Left lung (tissue), 4 donors: ENCODE measurements at regions not wholly inside any gene's neighbourhood (a gene's known extent, or its start where the extent isn't known, plus 50 kb on each side); places are given as distances from the start of the nearest gene placed in this dataset.

Experiments
- ATAC-seq: fragments of 200-7000 bp; cut with Tn5 transposase; one replicate; pipeline ENCODE4 v1.9.1; 2020; ENCODE audit warnings: moderate library complexity
- DNase-seq, 4 donors: peaks; one replicate each; pipeline ENCODE4 v3.0.0-alpha.2; 2013 to 2020
- H3K27ac ChIP-seq, 2 donors: fragments of 200-600 bp; sonication (generic) in 1 of 2; one replicate each; pipeline versions ENCODE4 v1.5.0 to v1.8.0; 2020 to 2021
- H3K27me3 ChIP-seq, 2 donors: fragments of 200-600 bp; sonication (generic) in 1 of 2; one replicate each; pipeline versions ENCODE4 v1.5.0 to v1.8.0; 2020 to 2021
- H3K36me3 ChIP-seq, 2 donors: fragments of 200-600 bp; sonication (generic) in 1 of 2; one replicate each; pipeline versions ENCODE4 v1.5.0 to v1.8.0; 2020 to 2021
- H3K4me1 ChIP-seq, 2 donors: fragments of 200-600 bp; one replicate each; pipeline ENCODE4 v1.8.0; 2021
- H3K4me3 ChIP-seq, 2 donors: fragments of 200-600 bp; sonication (generic) in 1 of 2; one replicate each; pipeline versions ENCODE4 v1.5.0 to v1.8.0; 2020 to 2021; ENCODE audit warnings: mild to moderate bottlenecking in 1 of 2
- H3K9me3 ChIP-seq, 2 donors: fragments of 200-600 bp; sonication (generic) in 1 of 2; one replicate each; pipeline versions ENCODE4 v1.5.0 to v1.8.0; 2020 to 2021
- intact Hi-C, 2 donors: fragments of 100-400 bp; cut with DNase I; formaldehyde crosslinking; loops; one replicate each; pipeline versions ENCODE4 v1.11.2 to v1.14.2; 2022
- TF ChIP-seq, protein P1 (sequence below), 2 donors: fragments of 200-600 bp; sonication (generic) in 1 of 2; IDR thresholded peaks; one replicate each; pipeline versions ENCODE4 v1.5.0 to v1.8.0; 2021; ENCODE audit warnings: antibody characterized with exemption in 2 of 2
- donor health status: DM: no; HTN: yes; CAD: no.
- donor health status: DM: no; HTN: no; CAD: no.

DNA sequence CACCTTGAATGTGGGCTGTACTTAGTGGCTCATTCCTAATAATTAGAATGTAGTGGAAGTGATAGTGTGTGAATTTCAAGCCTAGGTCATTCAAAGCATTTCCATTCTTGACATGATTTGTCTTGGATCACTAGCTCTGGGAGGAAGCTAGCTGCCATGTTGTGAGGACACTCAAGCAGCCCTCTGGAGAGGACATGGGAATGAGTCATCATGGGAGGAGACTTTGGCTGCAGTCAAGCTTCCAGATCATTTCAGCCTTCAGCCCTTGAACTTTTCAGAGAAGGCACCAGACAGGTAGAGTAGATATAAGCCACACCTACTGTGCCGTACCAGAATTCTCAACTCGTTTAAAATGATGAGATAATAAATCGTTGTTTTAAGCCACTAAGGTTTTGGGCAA lies 506.9 kb downstream of the ZNF608 start:
- H3K27me3 ChIP-seq: no peaks in the 10 kb centered on the region
- TF ChIP-seq, protein P1, sequence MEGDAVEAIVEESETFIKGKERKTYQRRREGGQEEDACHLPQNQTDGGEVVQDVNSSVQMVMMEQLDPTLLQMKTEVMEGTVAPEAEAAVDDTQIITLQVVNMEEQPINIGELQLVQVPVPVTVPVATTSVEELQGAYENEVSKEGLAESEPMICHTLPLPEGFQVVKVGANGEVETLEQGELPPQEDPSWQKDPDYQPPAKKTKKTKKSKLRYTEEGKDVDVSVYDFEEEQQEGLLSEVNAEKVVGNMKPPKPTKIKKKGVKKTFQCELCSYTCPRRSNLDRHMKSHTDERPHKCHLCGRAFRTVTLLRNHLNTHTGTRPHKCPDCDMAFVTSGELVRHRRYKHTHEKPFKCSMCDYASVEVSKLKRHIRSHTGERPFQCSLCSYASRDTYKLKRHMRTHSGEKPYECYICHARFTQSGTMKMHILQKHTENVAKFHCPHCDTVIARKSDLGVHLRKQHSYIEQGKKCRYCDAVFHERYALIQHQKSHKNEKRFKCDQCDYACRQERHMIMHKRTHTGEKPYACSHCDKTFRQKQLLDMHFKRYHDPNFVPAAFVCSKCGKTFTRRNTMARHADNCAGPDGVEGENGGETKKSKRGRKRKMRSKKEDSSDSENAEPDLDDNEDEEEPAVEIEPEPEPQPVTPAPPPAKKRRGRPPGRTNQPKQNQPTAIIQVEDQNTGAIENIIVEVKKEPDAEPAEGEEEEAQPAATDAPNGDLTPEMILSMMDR (IDR thresholded peaks at IDR 0.05): no peak
- no peak overlapping the region for H3K27ac ChIP-seq
- no peak for DNase-seq
- no peak overlapping the region for H3K4me3 ChIP-seq
- peaks cover 0 to 19% of the 10 kb centered on the region in 2 donors for H3K9me3 ChIP-seq
- H3K4me1 ChIP-seq: no peaks in the 10 kb centered on the region
- intact Hi-C loops: no loop called here
- no peaks in the 10 kb centered on the region for H3K36me3 ChIP-seq
- no peak for ATAC-seq

DNA sequence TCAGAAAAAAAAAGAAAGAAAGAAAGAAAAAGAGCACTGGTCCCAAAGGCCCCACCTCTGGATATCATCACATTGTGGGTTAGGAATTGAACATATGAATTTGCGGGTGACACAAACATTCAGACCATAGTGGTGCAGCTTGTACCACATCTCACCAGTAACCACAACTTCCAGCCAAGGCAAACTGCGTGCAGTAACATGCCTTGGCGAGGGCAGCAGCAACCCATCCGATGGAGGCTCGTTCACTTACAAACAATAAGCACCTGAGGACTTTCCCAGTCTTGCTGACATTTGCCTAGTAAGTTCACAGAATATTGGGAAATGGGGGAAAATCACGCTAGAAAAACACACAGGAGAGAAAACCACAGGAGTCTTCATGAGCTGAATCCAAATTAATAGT lies 508.1 kb downstream of the ZNF608 start:
- intact Hi-C loops: no loop called here
- TF ChIP-seq, protein P1 (IDR thresholded peaks at IDR 0.05): no peak

DNA sequence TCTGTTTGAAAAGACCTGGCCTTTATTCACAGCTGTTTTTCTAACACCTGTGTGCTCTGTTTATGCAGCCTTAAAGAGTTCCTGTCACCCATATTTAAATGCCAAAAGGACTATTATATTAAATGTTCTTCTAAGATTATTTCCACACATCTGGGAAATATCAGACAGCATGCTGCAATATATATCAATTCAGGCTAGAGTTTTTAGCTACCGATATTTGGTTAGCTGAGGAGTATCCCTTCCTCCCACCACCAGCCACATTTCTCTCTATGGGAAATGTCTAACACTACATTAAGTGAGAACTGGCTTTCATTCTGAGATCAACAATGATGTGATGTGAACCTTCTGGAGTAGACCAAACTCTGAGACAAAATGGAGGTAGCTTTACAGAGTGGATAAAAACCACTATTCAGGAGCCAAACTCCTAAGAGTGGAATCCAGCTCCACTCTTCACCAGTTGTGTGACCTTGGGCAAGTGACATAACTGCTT lies 509.2 kb downstream of the ZNF608 start:
- no peaks in the 10 kb centered on the region for H3K36me3 ChIP-seq
- TF ChIP-seq, protein P1 (IDR thresholded peaks at IDR 0.05): no peak
- no peaks in the 10 kb centered on the region for H3K27me3 ChIP-seq
- intact Hi-C loops: no loop called here
- peaks cover 0 to 11% of the 10 kb centered on the region in 2 donors for H3K9me3 ChIP-seq
- no peaks in the 10 kb centered on the region for H3K4me1 ChIP-seq
- H3K4me3 ChIP-seq: no peak overlapping the region
- no peak for ATAC-seq
- peak in 1 of 4 donors; percentile 37 for DNase-seq
- H3K27ac ChIP-seq: no peak overlapping the region

More for the DNA sequence above, 508.1 kb downstream of the ZNF608 start:
- no peaks in the 10 kb centered on the region for H3K27me3 ChIP-seq
- H3K4me1 ChIP-seq: no peaks in the 10 kb centered on the region
- no peak for DNase-seq
- ATAC-seq: no peak
- H3K9me3 ChIP-seq: peaks cover 0 to 11% of the 10 kb centered on the region in 2 donors
- H3K27ac ChIP-seq: no peak overlapping the region
- H3K4me3 ChIP-seq: no peak overlapping the region
- H3K36me3 ChIP-seq: no peaks in the 10 kb centered on the region

DNA sequence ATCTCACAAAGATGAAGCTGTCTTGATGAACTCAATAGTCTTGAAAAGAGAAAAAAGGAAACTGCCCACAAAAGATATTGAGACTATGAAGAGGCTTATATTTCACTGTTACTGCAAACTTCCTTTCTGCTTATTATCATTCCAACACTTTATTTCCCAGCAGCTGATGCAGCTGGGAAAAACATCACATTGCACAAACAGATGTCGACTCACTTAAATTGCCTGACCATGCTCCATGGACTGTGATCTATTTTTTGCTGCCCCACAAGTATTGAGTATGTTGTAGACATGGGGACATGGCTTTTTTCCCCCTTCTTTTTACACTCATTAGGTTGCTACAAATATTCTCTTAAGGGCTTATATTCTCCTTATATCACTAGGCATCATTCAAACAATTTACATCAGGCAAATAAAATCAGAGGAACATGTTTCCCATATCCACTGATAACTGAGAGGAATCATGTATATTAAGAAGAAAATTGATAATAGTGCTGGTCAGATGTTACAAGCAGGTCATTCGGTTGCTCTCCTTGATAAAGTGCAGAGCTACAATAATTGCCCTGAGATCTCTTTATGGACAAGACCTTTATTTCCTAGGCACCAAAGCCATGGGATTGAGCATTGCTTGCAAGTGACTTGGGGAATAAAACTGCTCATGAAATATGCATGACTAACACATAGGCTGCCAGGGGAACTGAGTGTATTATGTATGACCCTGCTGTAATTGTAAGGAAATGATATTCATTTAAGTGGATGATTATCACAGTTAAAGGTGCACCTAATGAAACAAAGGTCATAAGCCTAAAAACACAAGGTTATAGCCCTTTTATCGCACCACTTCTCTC lies 509.9 kb downstream of the ZNF608 start:
- ATAC-seq (no peak), DNase-seq (peak in 1 of 4 donors; percentile 33)
- no peaks in the 10 kb centered on the region for H3K27me3 ChIP-seq
- no peak overlapping the region for H3K27ac ChIP-seq
- peaks cover 0 to 11% of the 10 kb centered on the region in 2 donors for H3K9me3 ChIP-seq
- TF ChIP-seq, protein P1 (IDR thresholded peaks at IDR 0.05): no peak
- no peaks in the 10 kb centered on the region for H3K36me3 ChIP-seq
- intact Hi-C loops: no loop called here
- no peaks in the 10 kb centered on the region for H3K4me1 ChIP-seq
- no peak overlapping the region for H3K4me3 ChIP-seq

DNA sequence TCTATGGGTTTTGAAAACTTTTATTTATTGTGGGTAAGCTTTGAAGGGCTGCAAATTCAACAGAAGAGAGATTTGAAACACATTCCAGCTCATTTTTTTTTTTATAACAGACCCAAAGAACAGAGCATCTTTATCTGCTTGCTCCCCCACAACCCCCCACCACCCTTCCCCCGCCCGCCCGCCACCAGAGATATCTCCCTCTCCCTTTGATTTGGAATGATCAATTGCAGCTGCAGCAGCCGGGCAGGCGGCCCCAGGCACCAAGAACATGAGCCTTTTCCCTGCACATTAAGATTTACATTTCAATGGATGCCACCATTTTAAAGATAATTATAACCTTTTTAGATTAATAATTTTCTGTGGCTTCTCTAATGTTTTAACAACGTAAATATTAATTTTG lies 510.9 kb downstream of the ZNF608 start:
- Histone ChIP-seq H3K4me1 (no peaks in the 10 kb centered on the region), H3K36me3 (no peaks in the 10 kb centered on the region), H3K27ac (no peak overlapping the region), H3K9me3 (peaks cover 0 to 11% of the 10 kb centered on the region in 2 donors), H3K4me3 (no peak overlapping the region), H3K27me3 (no peaks in the 10 kb centered on the region)
- TF ChIP-seq, protein P1 (IDR thresholded peaks at IDR 0.05): no peak
- ATAC-seq (no peak), DNase-seq (no peak)
- intact Hi-C loops: no loop called here
